Activated naive CD4-positive, alpha-beta T cell treated with anti-CD3 and anti-CD28 coated beads, Interleukin-2, amount 50 U/mL, for 24 hours (primary cell): ENCODE measurements at regions not wholly inside any gene's neighbourhood (a gene's known extent, or its start where the extent isn't known, plus 50 kb on each side); places are given as distances from the start of the nearest gene placed in this dataset.

ENCODE experiments used
- H3K27ac Mint-ChIP-seq: one replicate; pipeline ENCODE4 v1.8.0; 2021; ENCODE audit warnings: mild to moderate bottlenecking, mixed read lengths
- H3K27me3 Mint-ChIP-seq: one replicate; pipeline ENCODE4 v1.8.0; 2021; ENCODE audit warnings: mixed read lengths
- H3K36me3 Mint-ChIP-seq: one replicate; pipeline ENCODE4 v1.8.0; 2021; ENCODE audit warnings: mixed read lengths
- H3K4me1 Mint-ChIP-seq: one replicate; pipeline ENCODE4 v1.8.0; 2021; ENCODE audit warnings: mixed read lengths
- H3K4me3 Mint-ChIP-seq: one replicate; pipeline ENCODE4 v1.8.0; 2021; ENCODE audit warnings: mild to moderate bottlenecking, mixed read lengths
- H3K9me3 Mint-ChIP-seq: one replicate; pipeline ENCODE4 v1.8.0; 2021; ENCODE audit warnings: mixed read lengths

GRCh38 chr10:32153931-32154330 lies 97.7 kb upstream of the KIF5B start:
- Mint-ChIP-seq H3K36me3 (peaks cover 2% of the 10 kb centered on the region), H3K27ac (no peak overlapping the region), H3K4me3 (no peak overlapping the region), H3K27me3 (no peaks in the 10 kb centered on the region), H3K9me3 (no peaks in the 10 kb centered on the region), H3K4me1 (peaks cover 21% of the 10 kb centered on the region)

- Mint-ChIP-seq H3K27ac (no peak overlapping the region), H3K36me3 (peaks cover 2% of the 10 kb centered on the region), H3K4me1 (peaks cover 22% of the 10 kb centered on the region), H3K27me3 (no peaks in the 10 kb centered on the region), H3K4me3 (no peak overlapping the region), H3K9me3 (no peaks in the 10 kb centered on the region)
Measured at GRCh38 chr10:32153252-32153651, 97.0 kb upstream of the KIF5B start.

- Mint-ChIP-seq H3K4me1 (peaks cover 22% of the 10 kb centered on the region), H3K27ac (no peak overlapping the region)
Measured at GRCh38 chr10:32151871-32152270, 95.6 kb upstream of the KIF5B start.

GRCh38 chr10:32150532-32151101 lies 94.4 kb upstream of the KIF5B start:
- peak overlapping the region; percentile 33 for H3K4me3 Mint-ChIP-seq
- H3K9me3 Mint-ChIP-seq, result no peaks in the 10 kb centered on the region
- peaks cover 22% of the 10 kb centered on the region for H3K4me1 Mint-ChIP-seq
- no peaks in the 10 kb centered on the region for H3K27me3 Mint-ChIP-seq
- peaks cover 2% of the 10 kb centered on the region for H3K36me3 Mint-ChIP-seq
- H3K27ac Mint-ChIP-seq, result no peak overlapping the region

More at GRCh38 chr10:32151871-32152270, 95.6 kb upstream of the KIF5B start:
- peaks cover 2% of the 10 kb centered on the region for H3K36me3 Mint-ChIP-seq
- no peaks in the 10 kb centered on the region for H3K9me3 Mint-ChIP-seq
- H3K27me3 Mint-ChIP-seq, result no peaks in the 10 kb centered on the region
- no peak overlapping the region for H3K4me3 Mint-ChIP-seq

- Mint-ChIP-seq H3K4me1 (peaks cover 22% of the 10 kb centered on the region), H3K27me3 (no peaks in the 10 kb centered on the region), H3K36me3 (peaks cover 2% of the 10 kb centered on the region), H3K27ac (no peak overlapping the region), H3K4me3 (no peak overlapping the region), H3K9me3 (no peaks in the 10 kb centered on the region)
Measured at GRCh38 chr10:32149252-32149955, 93.2 kb upstream of the KIF5B start.

GRCh38 chr10:32148864-32149251 lies 92.6 kb upstream of the KIF5B start:
- Mint-ChIP-seq H3K4me3 (no peak overlapping the region), H3K36me3 (peaks cover 2% of the 10 kb centered on the region), H3K27ac (no peak overlapping the region), H3K9me3 (no peaks in the 10 kb centered on the region), H3K4me1 (peaks cover 22% of the 10 kb centered on the region), H3K27me3 (no peaks in the 10 kb centered on the region)

- Mint-ChIP-seq H3K4me3 (no peak overlapping the region), H3K4me1 (peaks cover 22% of the 10 kb centered on the region), H3K27ac (no peak overlapping the region), H3K9me3 (no peaks in the 10 kb centered on the region), H3K36me3 (no peaks in the 10 kb centered on the region), H3K27me3 (no peaks in the 10 kb centered on the region)
Measured at GRCh38 chr10:32147730-32148129, 91.5 kb upstream of the KIF5B start.

GRCh38 chr10:32146166-32146565 lies 89.9 kb upstream of the KIF5B start:
- Mint-ChIP-seq H3K4me1 (peaks cover 14% of the 10 kb centered on the region), H3K27ac (no peak overlapping the region), H3K4me3 (no peak overlapping the region), H3K9me3 (no peaks in the 10 kb centered on the region), H3K36me3 (no peaks in the 10 kb centered on the region), H3K27me3 (no peaks in the 10 kb centered on the region)

GRCh38 chr10:32144817-32145688 lies 88.8 kb upstream of the KIF5B start:
- H3K27me3 Mint-ChIP-seq, result no peaks in the 10 kb centered on the region

GRCh38 chr10:32143302-32143847 lies 87.2 kb upstream of the KIF5B start:
- H3K27me3 Mint-ChIP-seq, result no peaks in the 10 kb centered on the region
- no peak overlapping the region for H3K4me3 Mint-ChIP-seq
- H3K27ac Mint-ChIP-seq, result no peak overlapping the region
- no peaks in the 10 kb centered on the region for H3K36me3 Mint-ChIP-seq
- H3K4me1 Mint-ChIP-seq, result no peaks in the 10 kb centered on the region
- no peaks in the 10 kb centered on the region for H3K9me3 Mint-ChIP-seq

More at GRCh38 chr10:32144817-32145688, 88.8 kb upstream of the KIF5B start:
- Mint-ChIP-seq H3K27ac (no peak overlapping the region), H3K4me3 (no peak overlapping the region), H3K9me3 (no peaks in the 10 kb centered on the region), H3K36me3 (no peaks in the 10 kb centered on the region), H3K4me1 (peaks cover 4% of the 10 kb centered on the region)

- Mint-ChIP-seq H3K27ac (no peak overlapping the region), H3K9me3 (no peaks in the 10 kb centered on the region), H3K4me1 (no peaks in the 10 kb centered on the region), H3K27me3 (no peaks in the 10 kb centered on the region), H3K4me3 (no peak overlapping the region), H3K36me3 (no peaks in the 10 kb centered on the region)
Measured at GRCh38 chr10:32142646-32143045, 86.4 kb upstream of the KIF5B start.

- H3K36me3 Mint-ChIP-seq, result no peaks in the 10 kb centered on the region
- H3K4me3 Mint-ChIP-seq, result no peak overlapping the region
- H3K9me3 Mint-ChIP-seq, result no peaks in the 10 kb centered on the region
- no peaks in the 10 kb centered on the region for H3K27me3 Mint-ChIP-seq
- no peak overlapping the region for H3K27ac Mint-ChIP-seq
- no peaks in the 10 kb centered on the region for H3K4me1 Mint-ChIP-seq
Measured at GRCh38 chr10:32141018-32141807, 85.0 kb upstream of the KIF5B start.

- Mint-ChIP-seq H3K9me3 (no peaks in the 10 kb centered on the region), H3K4me1 (no peaks in the 10 kb centered on the region), H3K27ac (no peak overlapping the region), H3K4me3 (no peak overlapping the region), H3K27me3 (no peaks in the 10 kb centered on the region), H3K36me3 (no peaks in the 10 kb centered on the region)
Measured at GRCh38 chr10:32140403-32140802, 84.2 kb upstream of the KIF5B start.

- no peak overlapping the region for H3K27ac Mint-ChIP-seq
- no peaks in the 10 kb centered on the region for H3K36me3 Mint-ChIP-seq
- no peaks in the 10 kb centered on the region for H3K27me3 Mint-ChIP-seq
- no peaks in the 10 kb centered on the region for H3K4me1 Mint-ChIP-seq
- H3K9me3 Mint-ChIP-seq, result no peaks in the 10 kb centered on the region
- H3K4me3 Mint-ChIP-seq, result no peak overlapping the region
Measured at GRCh38 chr10:32139223-32140073, 83.2 kb upstream of the KIF5B start.
